Astrocyte of the spinal cord (primary cell): ENCODE measurements at regions not wholly inside any gene's neighbourhood (a gene's known extent, or its start where the extent isn't known, plus 50 kb on each side); places are given as distances from the start of the nearest gene placed in this dataset.

ENCODE experiments used
- DNase-seq: peaks from one replicate; pipeline ENCODE4 v3.0.0; 2011; ENCODE audit warnings: low read depth, low spot score
- H3K4me3 ChIP-seq: 2 replicates; pipeline ENCODE4 v1.5.1; 2011; ENCODE audit warnings: low read depth, mild to moderate bottlenecking, low read length, moderate library complexity
- CTCF ChIP-seq: IDR thresholded peaks from 2 replicates; pipeline ENCODE4 v1.5.1; 2012; ENCODE audit warnings: low read depth, mild to moderate bottlenecking, low read length, inconsistent platforms
- in situ Hi-C: cut with HindIII; loops from 2 replicates; pipeline ENCODE4 v1.10.0; 2017; ENCODE audit warnings: low sequenced_read_pairs

- DNase-seq = no peak
- in situ Hi-C loops = no loop called here
- H3K4me3 ChIP-seq = no peak overlapping the region
- TF ChIP-seq CTCF = no peak
Measured at GRCh38 chr2:143875295-143876233, 644.4 kb downstream of the ZEB2 start.

- no peak for DNase-seq
- no peak for TF ChIP-seq CTCF
- in situ Hi-C loops = no loop called here
Measured at GRCh38 chr2:143873886-143874285, 646.0 kb downstream of the ZEB2 start.

GRCh38 chr2:143870696-143871095 is 649.2 kb downstream of the ZEB2 start:
- in situ Hi-C loops = no loop called here

More at GRCh38 chr2:143873886-143874285, 646.0 kb downstream of the ZEB2 start:
- no peak overlapping the region for H3K4me3 ChIP-seq

GRCh38 chr2:143856978-143857377 is 662.9 kb downstream of the ZEB2 start:
- no peak for DNase-seq
- in situ Hi-C loops = no loop called here
- no peak for TF ChIP-seq CTCF
- no peak overlapping the region for H3K4me3 ChIP-seq

More at GRCh38 chr2:143870696-143871095, 649.2 kb downstream of the ZEB2 start:
- H3K4me3 ChIP-seq = no peak overlapping the region
- no peak for TF ChIP-seq CTCF
- no peak for DNase-seq

- no peak for DNase-seq
- H3K4me3 ChIP-seq = no peak overlapping the region
- no peak for TF ChIP-seq CTCF
Measured at GRCh38 chr2:143852759-143853158, 667.2 kb downstream of the ZEB2 start.

GRCh38 chr2:143850084-143850483 is 669.8 kb downstream of the ZEB2 start:
- DNase-seq = no peak
- in situ Hi-C loops = no loop called here
- H3K4me3 ChIP-seq = no peak overlapping the region
- no peak for TF ChIP-seq CTCF

More at GRCh38 chr2:143852759-143853158, 667.2 kb downstream of the ZEB2 start:
- in situ Hi-C loops = no loop called here
